GM20000 (cell line): ENCODE measurements at regions not wholly inside any gene's neighbourhood (a gene's known extent, or its start where the extent isn't known, plus 50 kb on each side); places are given as distances from the start of the nearest gene placed in this dataset.

Experiments
- DNase-seq: peaks from one replicate; pipeline ENCODE4 v3.0.0; 2012; ENCODE audit warnings: low spot score
- CTCF ChIP-seq: IDR thresholded peaks from 2 replicates; pipeline ENCODE4 v1.5.1; 2012; ENCODE audit warnings: mild to moderate bottlenecking, control low read depth; ENCODE audit errors: extremely low read depth, missing control alignments

- no peak for DNase-seq
- no peak for TF ChIP-seq CTCF
Measured at GRCh38 chr15:98324341-98324970, 323.9 kb upstream of the IGF1R start.

DNA sequence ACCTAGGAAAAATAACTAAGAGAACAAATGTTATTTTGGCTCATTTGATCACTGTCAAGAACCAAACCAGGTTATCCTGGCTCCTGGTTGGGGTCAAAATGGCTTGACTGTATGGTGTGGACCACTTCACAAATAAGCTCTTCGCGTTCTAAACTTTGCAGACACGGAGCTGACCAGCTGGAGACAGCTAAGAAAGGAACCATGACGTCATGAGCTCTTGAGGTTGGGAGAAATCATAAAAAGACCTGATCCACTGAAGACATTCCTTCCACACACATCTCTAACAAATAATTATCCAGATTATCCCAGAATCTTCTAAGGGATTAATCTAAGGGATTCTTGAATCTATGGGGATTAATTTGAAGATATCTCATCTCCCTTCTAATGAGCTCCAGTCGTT lies 321.5 kb upstream of the IGF1R start:
- no peak for DNase-seq
- no peak for TF ChIP-seq CTCF

GRCh38 chr15:98330258-98330657 lies 318.1 kb upstream of the IGF1R start:
- no peak for DNase-seq
- TF ChIP-seq CTCF: no peak

DNA sequence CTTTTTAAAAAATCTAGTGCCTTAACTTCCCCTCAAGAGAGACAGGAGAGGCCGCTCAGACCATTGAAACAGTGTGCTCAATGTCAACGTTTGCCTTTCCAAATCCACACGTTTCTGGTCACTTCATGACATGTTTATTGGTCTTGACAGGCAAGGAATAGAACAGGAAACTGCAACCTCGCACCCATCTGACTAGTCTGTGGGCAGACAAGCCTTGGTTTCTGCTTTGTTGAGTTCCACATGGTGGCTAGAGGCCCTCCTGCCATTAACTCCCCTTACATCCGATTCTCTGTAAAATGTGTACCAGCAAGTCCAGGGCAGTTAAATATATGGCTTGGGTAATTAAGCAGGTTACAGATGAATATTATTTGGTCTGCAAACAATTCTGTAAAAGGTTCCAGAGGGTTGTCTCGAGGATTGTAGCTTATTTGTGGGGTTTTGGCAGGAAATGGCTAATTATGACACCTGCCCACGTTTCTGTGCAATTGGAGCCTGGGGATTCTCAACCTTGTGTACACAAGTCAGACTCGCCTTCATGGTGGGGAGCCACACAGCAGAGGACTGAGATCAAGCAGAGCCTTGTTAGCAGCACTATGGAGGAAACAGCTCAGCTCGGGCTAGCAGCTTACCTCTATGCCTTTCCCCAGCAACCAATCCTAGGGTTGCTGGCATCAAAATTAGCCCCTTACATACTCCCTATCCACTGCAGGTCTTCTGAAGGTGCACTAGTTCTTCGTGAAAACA lies 317.5 kb upstream of the IGF1R start:
- DNase-seq: no peak
- TF ChIP-seq CTCF: no peak

- TF ChIP-seq CTCF: no peak
- no peak for DNase-seq
Measured at GRCh38 chr15:98331676-98332075, 316.7 kb upstream of the IGF1R start.

DNA sequence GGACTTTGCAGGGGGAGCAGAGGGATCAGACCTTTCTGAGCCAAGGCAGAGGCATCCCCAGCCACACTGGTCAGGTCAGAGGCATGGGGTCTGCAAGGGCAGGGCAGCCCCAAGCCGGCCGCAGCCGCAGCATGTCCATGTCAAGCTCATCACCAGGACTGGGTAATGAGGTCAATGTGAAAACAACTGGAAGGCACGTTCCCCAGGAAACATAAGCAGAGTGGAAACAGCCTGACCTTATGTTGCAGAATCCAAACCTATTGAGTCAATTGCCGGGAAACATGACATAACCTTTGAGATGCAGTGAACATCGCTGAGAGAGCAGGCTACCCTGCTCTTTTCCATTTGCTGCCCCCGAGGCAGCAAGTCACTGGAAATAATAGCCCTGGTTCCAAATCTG lies 315.1 kb upstream of the IGF1R start:
- no peak for DNase-seq
- no peak for TF ChIP-seq CTCF

DNA sequence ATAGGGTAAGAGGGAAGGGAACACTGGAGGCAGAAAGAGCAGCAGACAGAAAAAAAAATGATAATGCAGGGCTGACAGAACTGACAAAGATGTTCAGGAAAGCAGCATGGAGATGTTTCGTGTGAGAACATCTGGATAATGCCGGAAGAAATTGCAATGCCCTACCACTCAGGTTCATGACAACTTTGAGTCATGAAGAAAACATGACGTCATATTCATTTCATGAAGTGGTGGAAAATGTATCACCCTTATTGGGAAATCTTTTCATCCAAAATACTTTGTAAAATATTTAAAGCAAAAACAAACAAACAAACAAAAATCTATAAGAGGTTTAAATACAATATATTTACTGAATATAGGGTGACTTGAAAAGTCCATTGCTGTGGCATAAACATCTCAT lies 305.4 kb upstream of the IGF1R start:
- TF ChIP-seq CTCF: no peak
- DNase-seq: no peak
